Skin epidermis (tissue), 12 donors: ENCODE measurements at regions not wholly inside any gene's neighbourhood (a gene's known extent, or its start where the extent isn't known, plus 50 kb on each side); places are given as distances from the start of the nearest gene placed in this dataset.
"Not testable (repeated sequence)": the region's sequence is repeated elsewhere in the genome, so short reads cannot be mapped to it uniquely, and the experiment has no call there.

Experiments used
- H3K27ac ChIP-seq, 21 experiments: fragments of 200-600 bp; sonication (generic) in 11 of 21; one replicate each; pipeline ENCODE4 v1.5.0; 2020; ENCODE audit warnings: mild to moderate bottlenecking in 3 of 21, inconsistent platforms in 2 of 21, moderate library complexity in 2 of 21
- H3K4me3 ChIP-seq, 7 experiments: fragments of 200-600 bp; sonication (generic) in 2 of 7; one replicate each; pipeline ENCODE4 v1.5.0; 2020; ENCODE audit warnings: inconsistent platforms in 2 of 7, mild to moderate bottlenecking in 2 of 7, moderate library complexity in 1 of 7

DNA sequence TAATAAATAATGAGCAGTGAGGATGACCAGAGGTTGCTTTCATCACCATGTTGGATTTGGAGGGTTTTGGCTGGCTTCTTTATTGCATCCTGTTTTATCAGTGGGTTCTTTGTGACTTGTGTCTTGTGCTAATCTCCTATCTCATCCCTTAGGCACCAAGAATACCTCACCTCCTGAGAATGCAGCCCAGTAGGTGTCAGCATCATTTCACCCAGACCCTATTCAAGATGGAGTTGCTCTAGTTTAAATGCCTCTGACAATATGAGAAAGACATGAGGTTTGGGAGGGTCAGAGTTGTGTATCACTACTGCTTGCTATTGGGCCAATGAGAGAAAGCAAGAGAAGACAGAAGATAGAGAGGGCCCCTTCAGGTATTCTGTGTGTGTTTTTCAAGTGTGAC lies 592.2 kb downstream of the ETNK1 start:
- no peak overlapping the region for H3K4me3 ChIP-seq
- no peak overlapping the region for H3K27ac ChIP-seq

DNA sequence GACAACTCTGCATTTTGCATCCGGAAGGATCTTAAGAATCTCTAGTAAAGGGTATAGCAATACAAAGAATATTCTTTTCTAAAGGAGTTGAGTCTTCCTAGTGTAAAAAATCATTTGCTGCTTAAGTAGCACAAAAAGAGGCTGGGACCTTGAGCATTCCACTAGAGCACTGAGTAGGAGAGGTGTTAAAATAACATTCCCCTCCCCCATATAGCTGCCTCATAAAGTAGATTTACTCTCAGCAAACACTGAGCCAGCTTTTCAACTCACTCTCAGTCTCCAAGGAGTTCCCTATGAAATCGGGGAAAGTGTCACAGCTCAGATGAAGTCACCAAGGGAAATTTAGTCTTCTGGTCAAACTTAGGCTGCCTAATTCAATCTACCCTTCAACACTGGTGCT lies 592.7 kb downstream of the ETNK1 start:
- Histone ChIP-seq H3K4me3 (no peak overlapping the region), H3K27ac (no peak overlapping the region)

DNA sequence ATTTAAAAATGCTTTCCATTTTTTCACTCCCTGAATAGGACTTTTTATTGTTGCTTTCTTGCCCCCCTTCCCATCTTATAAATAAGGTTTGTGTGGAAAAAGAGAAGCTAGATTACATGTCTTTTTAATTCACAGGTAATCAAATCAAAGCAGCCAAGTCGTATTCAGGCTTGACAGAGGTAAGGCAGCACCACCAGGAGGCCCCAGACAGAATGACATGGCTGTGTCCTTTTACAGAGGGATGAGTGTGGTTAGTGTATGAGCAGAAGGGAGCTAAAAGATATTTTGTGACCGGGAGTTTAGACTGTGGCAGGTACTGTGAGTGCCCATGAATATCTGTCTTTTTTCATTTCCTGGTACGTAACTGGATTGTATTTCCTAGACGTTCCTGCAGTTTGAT lies 596.1 kb downstream of the ETNK1 start:
- H3K27ac ChIP-seq = no peak overlapping the region
- H3K4me3 ChIP-seq = no peak overlapping the region

DNA sequence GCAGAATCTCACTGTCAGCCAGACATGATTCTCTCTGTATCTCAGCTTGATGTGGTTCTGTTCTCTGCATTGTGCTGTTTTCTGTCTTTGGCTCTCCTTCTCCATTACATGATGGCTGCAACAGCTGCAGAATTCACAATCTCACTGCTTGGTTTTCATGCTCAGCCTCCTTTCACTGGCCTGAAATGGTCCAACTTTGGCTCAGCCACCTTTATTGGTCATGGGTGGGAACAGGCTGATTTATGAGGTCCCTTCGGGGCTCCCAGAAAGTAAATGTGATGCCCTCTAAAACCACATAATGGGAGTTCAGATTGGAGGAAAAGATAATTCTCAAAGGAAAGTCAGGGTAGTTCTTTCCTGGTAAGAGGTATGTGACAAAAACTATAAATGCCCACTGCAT lies 597.0 kb downstream of the ETNK1 start:
- Histone ChIP-seq H3K27ac (no peak overlapping the region), H3K4me3 (no peak overlapping the region)

DNA sequence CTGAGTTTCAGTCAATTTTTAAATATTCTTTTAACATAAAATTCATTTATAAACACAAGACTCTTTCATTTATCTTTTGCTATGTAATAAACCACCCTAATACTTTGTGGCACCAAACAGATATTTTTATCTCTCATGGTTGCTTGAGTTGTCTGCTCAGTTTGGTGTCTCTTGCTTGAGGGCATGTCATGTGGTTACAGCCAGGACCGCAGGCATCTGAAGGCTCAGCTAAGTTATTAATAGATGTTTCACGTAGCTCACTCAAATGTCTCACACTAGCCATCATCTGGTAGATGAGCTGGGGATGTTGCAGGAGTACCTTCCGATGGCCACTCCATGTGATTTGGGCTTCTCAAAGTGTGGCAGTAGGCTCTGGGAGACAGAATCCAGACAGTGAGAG lies 597.8 kb downstream of the ETNK1 start:
- Histone ChIP-seq H3K4me3 (no peak overlapping the region), H3K27ac (no peak overlapping the region)

DNA sequence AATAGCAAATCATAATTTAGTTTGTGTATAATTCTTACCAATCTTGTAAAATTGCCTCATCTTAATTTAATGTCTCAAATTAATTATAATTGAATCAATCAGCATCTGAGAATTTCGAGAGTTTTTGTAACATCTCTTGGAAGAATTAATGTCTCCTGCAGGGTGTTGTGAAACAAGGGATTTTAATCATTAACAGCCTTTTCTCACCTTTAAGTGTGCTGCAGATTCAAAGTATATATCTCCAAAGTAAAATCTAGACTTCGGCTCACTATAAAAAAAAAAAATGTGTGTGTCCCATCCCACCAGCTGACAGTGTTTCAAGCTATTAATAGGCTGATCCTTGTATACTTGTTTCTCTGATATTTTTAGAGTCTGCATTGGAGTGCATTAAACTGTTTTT lies 603.1 kb downstream of the ETNK1 start:
- no peak overlapping the region for H3K27ac ChIP-seq
- no peak overlapping the region for H3K4me3 ChIP-seq

DNA sequence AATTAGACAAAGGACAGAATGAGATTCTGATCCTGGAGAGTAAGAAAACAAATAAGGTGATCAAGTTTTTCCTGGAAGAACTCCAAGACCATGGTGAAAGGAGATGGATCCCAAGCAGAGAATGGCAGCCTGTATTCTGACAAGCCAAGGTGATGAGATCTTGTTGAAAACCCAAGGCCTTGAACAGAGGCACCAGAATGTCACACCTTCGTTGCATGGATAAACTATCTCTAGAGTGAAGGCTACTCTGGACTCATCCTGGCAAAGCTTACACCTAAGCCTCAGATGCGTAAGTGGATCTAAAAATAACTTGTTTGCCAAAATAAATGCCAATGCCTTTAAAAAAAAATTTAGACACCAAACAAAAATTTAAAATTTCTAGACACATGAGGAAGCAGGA lies 605.9 kb downstream of the ETNK1 start:
- no peak overlapping the region for H3K27ac ChIP-seq
- H3K4me3 ChIP-seq = no peak overlapping the region

DNA sequence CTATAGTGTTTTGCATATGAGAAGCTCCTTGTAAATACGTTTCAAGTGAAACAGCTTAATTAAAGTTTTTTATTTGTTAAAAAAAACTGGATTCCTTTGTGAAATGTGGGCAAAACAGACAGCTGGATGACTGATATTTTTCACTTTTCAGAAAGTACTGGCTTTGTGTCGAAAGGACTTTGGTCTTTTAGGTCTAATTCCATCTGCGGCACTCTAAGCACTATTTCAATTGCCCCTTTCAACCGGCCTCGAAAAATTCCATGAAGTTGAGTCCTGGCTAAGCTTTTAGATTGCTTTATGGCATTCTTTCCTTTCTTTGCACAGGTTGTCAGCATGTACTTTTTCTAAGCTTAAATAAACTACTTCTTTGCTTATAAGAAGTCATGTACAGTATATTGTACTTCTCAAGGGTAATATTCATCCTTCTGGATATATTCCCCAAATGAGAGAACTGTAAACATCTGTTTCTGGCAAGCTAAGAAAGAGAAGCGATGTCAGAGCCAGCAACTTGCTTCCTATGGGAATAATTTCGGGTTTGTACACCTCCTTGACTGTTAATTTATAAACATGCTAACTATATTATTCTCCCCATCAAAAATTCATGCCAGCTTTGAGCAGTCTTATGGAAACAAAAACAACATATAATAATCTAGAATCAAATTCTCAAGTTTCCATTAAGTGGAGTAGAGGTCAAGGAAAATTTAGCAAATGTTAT lies 611.3 kb downstream of the ETNK1 start:
- no peak overlapping the region for H3K4me3 ChIP-seq
- H3K27ac ChIP-seq = no peak overlapping the region

DNA sequence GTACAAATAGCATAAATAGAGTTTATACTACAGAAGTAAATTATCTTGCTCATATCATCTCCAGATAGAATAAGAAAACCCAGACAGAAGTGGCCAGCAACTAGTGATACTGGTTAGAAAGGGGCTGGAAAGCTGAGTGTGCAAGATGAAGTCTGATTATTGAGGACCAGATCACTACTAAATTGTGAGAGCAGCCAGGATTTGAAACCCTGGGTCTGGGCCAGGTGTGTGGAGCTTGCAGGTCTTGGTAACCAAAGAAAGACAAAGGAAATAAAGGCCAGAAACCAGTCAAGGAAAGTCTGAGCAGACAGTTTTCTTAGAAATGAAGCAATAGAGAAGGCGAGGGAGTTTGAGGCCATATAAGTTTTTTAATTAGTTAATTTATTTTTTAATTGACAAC lies 611.8 kb downstream of the ETNK1 start:
- Histone ChIP-seq H3K4me3 (no peak overlapping the region), H3K27ac (no peak overlapping the region)

DNA sequence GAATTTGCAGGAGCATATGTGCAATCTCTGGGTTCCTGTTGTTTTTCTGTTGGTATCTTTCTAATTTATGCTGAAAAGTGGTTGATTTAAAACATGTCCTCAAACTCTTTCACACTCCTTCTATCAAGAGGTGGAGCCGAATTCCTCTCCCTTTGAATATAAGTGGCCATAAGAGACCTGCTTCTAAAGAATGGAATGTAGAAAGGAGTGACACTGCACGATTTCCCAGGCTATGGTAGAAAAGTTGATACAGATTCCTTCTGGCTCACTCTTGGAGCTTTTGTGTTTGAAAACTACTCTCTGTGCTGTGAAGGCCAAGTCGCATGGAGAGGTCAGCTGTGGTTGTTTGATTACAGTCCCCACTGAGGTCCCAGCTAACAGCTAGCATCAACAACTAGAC lies 613.2 kb downstream of the ETNK1 start:
- Histone ChIP-seq H3K4me3 (no peak overlapping the region), H3K27ac (no peak overlapping the region)

DNA sequence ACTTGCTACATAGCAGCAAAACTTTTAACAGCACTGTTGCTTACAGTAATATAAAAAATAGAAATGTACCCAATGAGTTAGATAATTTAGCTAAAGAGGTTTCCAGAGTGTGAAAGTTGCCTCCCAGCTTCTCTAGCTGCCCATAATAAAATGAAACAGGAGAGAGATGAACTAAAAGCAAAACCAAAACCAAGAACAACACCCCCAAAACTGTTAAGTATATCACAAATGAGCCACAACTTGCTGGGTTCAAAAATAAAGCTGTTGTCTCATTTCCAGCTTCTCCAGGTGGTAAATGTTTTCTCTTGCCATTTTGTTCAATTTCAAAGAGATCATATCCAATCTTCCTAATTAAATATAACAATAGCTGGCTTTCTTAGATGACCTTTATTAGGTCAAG lies 614.0 kb downstream of the ETNK1 start:
- H3K4me3 ChIP-seq = no peak overlapping the region
- H3K27ac ChIP-seq = no peak overlapping the region

DNA sequence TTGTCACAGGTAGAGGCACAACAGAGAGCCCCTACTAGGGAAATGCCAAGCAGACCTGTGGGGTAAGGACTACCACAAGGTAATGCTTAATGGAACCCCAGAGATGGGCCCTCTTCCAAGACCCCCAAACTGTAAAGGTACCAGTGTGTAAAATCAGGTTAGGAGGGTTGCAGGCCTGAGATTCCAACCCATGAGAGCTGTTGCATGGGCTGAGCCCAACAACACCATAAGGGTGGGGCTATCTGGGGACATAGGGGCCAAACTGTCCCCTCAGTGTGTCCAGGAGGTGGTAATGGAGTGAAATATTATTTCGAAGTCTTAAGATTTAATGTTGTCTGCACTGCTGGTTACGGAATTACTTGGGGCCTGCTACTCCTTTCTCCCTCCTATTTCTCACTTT lies 620.2 kb downstream of the ETNK1 start:
- Histone ChIP-seq H3K4me3 (no peak overlapping the region), H3K27ac (no peak overlapping the region)

DNA sequence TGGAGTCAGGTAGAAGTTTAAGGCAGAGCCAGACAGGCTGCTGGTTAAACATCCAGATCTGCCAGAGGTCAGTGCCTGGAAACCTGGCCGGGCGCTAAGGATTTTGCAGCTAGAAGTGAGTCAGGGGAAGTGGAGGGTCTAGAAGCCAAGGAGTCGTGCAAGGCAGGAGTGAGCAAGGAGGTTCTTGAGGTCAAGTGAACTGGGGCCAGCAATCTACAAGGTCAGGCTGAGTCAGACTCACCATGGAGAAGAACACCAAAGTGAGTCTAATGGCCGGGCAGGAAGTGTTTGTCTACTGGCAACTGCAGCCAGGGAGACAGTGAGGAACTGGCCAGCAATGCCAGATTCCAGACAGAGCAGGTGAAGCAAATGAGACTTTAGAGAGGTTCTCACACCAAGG lies 628.2 kb downstream of the ETNK1 start:
- no peak overlapping the region for H3K4me3 ChIP-seq
- H3K27ac ChIP-seq = no peak overlapping the region

DNA sequence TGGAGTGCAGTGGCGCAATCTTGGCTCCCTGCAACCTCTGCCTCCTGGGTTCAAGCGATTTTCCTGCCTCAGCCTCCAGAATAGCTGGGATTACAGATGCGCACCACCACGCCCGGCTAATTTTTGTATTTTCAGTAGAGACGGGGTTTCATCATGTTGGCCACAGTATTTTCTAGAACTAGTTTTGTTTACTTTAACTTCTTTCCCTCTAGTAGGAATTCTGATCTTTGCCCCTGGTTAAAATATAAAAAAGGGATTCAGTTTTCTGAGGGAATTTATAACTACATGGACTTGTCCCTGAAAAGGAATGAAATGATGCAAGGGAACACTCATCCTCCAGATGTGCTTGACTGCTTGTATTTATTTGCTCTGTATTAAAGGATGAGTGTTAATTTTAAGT lies 628.9 kb downstream of the ETNK1 start:
- H3K4me3 ChIP-seq, H3K27ac ChIP-seq: not testable (repeated sequence)

DNA sequence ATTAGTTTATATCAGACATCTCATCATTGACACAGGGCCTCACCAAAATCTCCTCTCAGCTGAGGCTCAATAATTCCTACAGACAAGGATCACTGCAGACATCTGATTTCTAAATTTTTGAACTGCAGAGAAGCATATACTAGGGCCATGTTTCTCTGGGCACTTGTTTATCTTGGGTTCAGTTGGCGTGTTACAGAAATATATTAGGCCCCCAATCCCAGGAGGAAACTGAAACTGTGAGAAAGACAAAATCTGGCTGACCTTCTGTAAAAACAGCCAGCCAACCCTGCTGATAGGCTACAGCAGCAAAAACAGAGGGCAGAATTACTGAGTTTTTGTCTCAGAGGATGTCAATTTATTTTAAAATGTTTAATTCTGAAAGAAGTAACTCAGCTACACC lies 634.6 kb downstream of the ETNK1 start:
- no peak overlapping the region for H3K27ac ChIP-seq

DNA sequence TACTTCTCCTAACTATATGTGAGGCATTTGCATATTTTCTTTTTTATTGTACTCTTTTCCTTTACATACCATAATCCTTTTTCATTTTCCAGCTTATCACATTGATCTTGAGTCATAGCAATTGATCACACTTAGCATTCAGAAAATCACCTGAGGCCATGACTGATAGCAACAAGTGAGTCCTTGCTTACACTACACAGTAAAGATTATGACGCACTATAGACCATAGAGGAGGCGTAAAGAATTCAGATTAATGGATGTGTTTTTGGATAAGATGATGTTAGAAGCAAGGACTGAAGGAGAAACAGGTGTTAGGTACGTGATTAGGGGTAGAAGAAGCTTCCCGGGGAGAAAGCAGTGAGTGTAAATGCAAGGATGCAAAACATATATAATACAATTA lies 637.7 kb downstream of the ETNK1 start:
- H3K27ac ChIP-seq = no peak overlapping the region
- no peak overlapping the region for H3K4me3 ChIP-seq

More for the DNA sequence above, 634.6 kb downstream of the ETNK1 start:
- no peak overlapping the region for H3K4me3 ChIP-seq

DNA sequence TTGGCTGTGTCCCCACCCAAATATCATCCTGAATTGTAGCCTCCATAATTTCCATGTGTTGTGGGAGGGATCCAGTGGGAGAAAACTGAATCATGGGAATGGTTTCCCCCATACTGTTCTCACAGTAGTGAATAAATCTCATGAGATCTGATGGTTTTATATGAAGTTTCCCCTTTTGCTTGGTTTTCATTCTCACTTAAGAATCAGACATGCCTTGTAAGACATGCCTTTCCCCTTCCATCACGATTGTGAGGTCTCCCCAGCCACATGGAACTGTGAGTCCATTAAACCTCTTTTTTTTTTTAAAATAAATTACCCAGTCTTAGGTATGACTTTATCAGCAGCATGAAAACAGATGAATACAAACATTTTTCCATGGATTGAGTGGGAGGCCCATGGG lies 652.9 kb downstream of the ETNK1 start:
- Histone ChIP-seq H3K4me3 (no peak overlapping the region), H3K27ac (no peak overlapping the region)

DNA sequence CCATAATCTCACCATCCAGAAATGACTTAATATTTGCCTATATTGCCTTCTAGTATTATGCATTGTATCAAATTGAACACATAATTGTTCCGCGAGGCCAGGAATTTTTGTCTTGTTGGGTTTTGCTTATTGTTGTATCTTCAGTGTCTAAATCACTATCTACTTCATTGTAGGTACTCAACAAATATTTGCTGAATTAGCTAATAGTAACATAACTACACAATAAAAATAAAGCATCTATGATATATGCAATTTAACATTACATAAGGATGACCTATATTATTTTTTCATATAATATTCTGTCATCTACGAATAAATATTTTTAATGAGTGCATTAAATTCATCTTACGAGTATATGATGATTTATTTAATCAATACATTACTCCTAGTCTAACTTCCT lies 656.3 kb downstream of the ETNK1 start:
- no peak overlapping the region for H3K4me3 ChIP-seq
- H3K27ac ChIP-seq = no peak overlapping the region

DNA sequence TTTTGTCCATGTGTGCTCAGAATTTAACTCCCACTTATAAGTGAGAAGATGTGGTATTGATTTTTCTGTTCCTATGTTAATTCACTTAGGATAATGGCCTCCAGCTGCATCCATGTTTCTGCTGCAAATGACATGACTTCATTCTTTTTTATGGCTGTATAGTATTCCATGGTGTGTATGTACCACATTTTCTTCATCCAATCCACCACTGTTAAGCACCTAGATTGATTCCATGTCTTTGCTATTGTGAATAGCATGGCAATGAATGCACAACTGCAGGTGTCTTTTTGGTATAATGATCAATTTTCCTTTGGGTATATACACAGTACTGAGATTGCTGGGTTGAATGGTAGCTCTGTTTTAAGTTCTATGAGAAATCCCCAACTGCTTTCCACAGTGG lies 657.7 kb downstream of the ETNK1 start:
- Histone ChIP-seq H3K4me3 (no peak overlapping the region), H3K27ac (no peak overlapping the region)

DNA sequence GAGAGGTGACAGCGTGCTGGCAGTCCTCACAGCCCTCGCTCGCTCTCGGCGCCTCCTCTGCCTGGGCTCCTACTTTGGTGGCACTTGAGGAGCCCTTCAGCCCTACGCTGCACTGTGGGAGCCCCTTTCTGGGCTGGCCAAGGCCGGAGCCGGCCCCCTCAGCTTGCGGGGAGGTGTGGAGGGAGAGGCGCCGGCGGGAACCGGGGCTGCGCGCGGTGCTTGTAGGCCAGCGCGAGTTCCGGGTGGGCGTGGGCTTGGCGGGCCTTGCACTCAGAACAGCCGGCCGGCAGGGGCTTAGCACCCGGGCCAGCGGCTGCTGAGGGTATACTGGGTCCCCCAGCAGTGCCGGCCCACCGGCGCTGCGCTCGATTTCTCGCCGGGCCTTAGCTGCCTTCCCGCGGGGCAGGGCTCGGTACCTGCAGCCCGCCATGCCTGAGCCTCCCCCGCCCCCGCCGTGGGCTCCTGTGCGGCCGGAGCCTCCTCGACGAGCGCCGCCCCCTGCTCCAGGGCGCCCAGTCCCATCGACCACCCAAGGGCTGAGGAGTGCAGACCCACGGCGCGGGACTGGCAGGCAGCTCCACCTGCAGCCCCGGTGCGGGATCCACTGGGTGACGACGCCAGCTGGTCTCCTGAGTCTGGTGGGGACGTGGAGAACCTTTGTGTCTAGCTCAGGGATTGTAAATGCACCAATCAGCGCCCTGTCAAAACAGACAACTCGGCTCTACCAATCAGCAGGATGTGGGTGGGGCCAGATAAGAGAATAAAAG lies 661.0 kb downstream of the ETNK1 start:
- H3K27ac ChIP-seq, H3K4me3 ChIP-seq: not testable (repeated sequence)

DNA sequence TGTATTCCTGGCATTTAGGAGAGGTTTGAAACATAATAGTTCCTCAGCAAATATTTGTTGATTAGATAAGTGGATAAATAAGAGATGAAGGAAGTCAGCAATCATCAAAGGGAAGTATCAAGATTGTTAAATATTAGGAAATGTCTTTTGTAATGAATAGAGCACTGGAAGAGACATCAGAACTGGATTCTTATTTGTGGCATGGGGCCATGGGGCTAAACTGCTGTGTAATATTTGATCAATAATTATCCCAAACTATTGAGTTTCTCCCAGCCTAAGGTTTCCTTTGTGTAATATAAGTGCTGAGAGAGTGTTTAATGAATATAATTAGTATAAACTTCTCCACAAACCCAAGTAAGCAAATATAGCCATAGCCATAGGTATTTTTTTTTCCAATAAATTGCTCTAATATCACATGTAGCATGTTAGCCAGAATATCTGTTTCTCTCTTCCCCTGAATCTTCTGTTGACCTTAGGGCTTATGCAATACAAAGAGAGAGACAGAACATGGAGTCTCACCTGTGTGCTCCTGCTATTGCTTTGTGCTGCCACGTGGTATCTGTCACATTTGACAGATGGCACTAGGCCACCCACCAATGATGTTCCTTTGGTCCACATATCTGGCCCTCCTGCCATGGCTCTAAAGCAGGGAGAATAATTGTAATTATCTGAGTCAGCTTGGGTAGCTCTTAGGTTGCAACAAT lies 658.7 kb downstream of the SOX5 start:
- H3K27ac ChIP-seq = no peak overlapping the region
- H3K4me3 ChIP-seq = no peak overlapping the region
